GM19025 (cell line): ENCODE measurements at regions not wholly inside any gene's neighbourhood (a gene's known extent, or its start where the extent isn't known, plus 50 kb on each side); places are given as distances from the start of the nearest gene placed in this dataset.

Experiments used
- ATAC-seq: cut with Tn5 transposase; IDR thresholded peaks from one replicate; pipeline ENCODE4 v1.9.1; 2021; ENCODE audit warnings: mild to moderate bottlenecking, low read depth, moderate library complexity; ENCODE audit not compliant: unreplicated experiment

DNA sequence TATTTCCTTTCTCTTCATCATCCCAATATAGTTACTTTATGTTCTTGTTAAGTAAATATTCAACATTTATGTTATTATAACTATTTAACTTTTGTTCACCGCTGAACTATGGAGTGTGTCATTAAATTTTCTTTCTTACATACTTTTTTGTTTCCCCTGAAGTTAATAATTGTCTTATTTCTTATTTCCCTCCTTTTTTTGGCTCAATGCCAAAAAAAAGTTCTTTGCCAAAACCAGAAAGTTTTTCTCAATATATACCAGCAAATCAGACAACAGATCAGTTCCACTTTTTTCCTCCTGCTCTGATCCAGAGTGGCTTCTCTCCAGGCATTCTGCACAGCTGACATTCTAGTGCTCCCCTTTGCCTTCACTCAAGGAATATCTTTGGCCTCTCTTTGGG lies 187.0 kb upstream of the PPARGC1A start:
- ATAC-seq = no peak

DNA sequence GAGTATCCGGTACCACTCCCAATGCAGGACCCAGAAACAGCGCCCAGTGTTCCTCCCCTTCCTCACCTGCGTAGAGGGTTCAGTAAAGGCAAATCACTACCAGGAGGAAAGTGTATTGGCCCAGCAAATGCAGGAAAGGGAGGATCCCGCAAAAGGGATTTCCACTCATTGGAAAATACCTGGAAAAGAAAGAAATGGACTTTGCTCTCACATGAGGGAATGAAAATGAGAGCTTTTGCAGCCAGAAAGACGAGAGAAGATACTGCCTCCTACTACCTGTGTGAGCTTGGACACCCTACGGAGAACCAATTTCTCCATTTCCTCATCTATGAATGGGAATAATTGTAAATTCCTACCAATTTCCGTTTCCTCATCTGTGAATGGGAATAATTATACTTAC lies 184.1 kb upstream of the PPARGC1A start:
- no peak for ATAC-seq

DNA sequence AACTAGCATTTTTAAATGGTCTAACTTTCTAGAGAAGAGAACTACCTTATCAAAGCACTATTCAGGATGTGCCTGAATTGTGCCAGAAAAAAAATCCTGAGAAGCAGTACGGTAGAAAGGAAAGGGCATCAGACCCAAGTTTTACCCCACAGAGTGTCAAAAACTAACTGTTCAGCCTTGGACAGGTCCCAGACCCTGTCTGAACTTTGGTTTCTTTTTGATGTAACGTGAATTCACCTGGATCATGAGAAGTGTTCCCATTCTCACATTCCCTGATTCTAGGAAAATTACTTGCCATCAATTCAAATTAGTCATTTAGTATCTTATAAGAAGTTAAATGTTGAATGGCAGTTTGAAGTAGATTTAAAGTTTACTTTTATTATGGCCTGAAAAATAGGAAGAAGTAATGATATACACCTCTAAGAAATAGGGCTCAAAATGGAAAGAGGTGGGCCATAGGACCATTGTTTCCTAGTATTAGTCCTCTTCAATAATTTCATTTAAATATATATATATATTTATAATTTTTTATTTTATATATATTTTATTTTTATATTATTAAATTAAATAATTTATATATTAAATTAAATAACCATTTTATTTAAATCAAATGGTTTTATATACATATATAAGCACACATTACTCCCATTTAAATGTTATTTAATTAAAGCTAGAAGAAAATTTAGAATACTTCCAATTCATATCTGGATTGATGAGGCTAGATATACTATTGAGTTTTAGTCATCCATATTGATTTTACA lies 181.9 kb upstream of the PPARGC1A start:
- ATAC-seq = no peak

- no peak for ATAC-seq
These were observed 180.3 kb upstream of the PPARGC1A start for GRCh38 chr4:24070117-24070516.

- ATAC-seq = no peak
These were observed 177.7 kb upstream of the PPARGC1A start for GRCh38 chr4:24067367-24068193.

DNA sequence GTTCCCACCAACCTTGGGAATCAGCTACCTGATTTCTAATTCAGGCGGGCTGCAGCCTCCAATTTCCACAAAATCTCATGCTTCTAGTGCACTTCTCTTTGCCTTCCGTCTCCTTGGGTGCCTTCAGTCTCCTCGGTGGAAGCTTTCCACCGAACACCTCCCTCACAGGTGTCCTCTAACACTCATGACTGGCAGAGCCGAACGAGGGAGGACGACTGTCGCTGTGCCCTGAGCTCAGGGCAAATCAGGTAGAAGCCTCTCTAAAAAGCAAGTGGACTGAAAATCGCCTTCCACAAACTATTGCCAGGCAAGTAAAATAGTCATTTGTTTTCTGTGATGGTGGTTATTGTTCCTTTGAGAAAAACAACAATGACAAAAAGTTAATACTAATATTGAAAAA lies 176.1 kb upstream of the PPARGC1A start:
- no peak for ATAC-seq

DNA sequence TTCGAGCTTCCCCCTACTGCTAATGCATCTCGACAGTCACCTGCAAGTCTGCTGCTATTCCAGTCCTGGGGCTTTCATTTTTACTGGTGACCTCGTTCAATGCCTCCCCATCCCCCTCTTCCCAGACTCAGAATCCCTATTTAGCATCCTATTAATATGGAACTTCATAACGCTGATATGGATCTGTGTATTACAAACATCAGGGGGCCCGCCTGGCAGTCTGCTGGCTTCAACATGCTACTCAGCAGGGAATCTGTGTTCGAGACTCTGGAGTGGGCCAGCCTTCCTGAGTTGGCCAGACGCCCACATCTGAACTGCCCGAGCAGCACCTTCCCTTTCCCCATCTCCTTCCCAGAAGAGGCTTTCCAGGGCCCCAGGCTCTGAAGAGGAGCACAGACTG lies 173.9 kb upstream of the PPARGC1A start:
- ATAC-seq = no peak

DNA sequence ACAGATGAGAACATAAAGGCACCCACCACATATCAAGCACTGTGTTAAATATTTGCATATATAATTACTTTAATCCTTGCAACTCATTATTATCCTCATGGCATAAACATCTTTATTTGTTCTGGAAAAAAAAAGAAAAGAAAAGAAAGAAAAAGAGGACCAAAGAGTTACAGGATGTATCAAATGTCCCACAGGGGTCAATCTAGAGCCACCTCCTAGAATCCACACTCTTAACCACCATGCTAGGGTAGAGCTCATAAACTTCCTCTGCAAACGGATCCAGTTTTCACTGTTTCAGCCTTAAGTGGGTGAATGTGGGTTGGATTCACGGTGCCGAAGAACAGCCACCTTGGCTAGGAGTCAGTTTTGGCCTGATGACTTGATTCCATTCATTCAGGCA lies 171.1 kb upstream of the PPARGC1A start:
- no peak for ATAC-seq

DNA sequence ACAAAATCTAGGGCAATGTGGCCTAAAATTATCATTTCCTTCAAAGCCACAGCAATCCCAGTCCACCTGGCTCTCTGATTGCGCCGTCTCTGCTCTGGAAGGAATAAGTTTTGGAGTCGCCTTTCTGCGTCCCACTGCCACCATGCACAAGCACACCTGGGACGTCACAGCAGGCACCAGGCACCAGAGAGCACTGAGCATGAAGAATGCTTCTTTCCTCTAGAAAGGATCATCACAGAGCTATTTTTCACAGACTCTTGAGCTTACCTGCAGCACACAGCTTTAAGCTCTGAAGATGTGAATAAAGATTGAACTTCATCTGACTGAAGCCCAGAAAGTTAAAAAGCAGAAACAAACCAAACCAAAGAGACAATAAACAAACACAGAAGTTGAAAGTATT lies 170.0 kb upstream of the PPARGC1A start:
- ATAC-seq = no peak

GRCh38 chr4:24057915-24058559 lies 168.2 kb upstream of the PPARGC1A start:
- ATAC-seq = no peak

DNA sequence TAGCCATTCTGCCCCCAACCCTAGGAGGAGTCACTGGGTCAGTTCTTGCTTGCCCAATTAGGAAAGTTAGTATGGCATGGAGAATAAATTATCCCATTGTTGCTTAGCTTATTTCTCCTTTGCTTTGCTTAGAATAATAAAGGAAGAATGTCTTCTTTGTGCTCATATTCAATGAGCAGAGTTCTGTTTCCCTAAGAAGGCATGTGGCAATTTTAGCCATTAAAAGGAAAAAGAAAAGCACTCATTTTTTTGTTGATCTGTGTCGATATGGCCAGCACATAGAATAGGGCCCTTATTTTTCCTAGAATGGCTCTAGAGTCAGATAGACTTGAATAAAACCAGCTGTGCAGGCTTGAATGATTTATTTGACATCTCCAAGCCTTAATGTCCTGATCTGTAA lies 166.4 kb upstream of the PPARGC1A start:
- no peak for ATAC-seq

- no peak for ATAC-seq
These were observed 165.8 kb upstream of the PPARGC1A start for GRCh38 chr4:24055623-24056022.

DNA sequence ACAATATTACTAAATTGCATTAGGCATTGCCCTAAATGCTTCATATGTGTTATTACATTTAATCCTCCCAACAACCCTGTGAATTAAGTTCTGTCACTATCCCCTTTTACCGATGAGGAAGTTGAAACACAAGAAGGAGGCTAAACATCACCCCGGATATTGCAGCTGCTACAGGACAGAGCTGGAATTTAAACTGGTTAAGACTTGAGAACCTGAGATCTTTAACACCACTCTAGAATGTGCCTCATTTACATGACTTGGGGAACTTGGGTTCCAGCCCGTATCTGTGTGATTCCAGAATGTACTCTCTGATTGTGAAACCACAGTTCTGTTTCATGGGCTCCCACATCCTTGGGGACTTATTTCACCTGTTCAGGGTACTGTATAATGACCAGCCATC lies 165.1 kb upstream of the PPARGC1A start:
- no peak for ATAC-seq

GRCh38 chr4:24053934-24054333 lies 164.1 kb upstream of the PPARGC1A start:
- ATAC-seq = no peak

DNA sequence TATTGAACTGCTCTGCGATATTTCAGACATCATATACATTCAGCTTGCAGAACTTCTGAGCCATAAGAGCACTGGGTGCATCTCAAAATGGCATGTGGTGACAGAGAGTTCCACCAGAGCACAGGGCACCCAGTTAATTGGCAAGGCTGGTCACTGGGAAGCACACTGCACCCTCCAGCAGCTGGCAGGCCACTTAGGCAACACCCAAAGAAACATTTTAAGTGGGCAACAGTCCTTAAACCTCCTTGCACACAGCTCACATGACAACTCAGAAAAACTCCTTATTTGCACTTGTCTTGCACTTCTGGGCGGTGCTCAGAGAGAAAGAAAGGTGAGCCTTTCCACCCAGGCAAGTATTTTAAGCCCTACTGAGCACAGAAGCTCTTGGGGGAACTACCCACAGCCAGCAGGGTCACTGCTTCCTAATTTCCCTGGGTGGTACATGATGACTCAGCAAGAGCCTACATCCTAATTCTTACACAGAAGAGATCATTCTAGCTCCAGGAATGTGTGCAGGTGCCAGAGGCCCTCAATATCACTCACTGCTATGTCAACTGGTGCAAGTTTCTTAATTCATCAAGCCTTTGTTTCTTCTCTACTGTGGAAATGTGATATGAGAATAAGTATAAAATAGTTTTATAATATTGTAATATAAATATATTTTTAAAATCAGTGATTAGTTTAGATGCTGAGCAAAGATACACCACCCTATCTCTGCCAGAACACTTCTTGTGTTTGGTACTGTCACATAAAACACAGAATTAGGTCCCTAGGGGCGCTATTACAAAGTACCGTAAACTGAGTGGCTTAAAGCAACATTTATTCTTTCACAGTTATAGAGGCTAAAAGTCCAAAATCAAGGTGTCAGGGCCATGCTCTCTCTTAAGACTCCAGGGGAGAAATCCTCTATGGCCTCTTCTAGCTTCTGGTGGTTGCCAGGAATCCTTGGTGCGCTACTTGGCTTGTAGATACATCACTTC lies 155.1 kb upstream of the PPARGC1A start:
- no peak for ATAC-seq

- no peak for ATAC-seq
These were observed 152.2 kb upstream of the PPARGC1A start for GRCh38 chr4:24042094-24042493.

DNA sequence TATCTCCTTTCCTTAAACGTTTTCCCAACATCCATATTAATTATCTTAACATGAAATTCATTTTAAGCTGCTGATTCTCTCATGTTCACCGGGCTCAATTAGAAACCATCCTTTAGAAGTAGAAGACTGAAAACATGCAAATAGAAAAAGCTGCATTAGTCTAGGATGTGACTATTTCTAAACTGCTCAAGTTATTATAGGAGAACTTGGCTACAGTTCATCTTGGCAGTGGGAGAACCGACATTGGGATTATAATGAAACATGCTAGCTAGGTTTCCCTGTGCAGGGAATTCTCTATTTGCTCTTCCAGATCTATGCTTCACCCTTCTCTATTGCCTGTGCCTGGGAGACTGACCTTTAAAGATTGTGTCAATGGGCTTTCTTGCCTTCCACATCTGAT lies 151.0 kb upstream of the PPARGC1A start:
- ATAC-seq = no peak

DNA sequence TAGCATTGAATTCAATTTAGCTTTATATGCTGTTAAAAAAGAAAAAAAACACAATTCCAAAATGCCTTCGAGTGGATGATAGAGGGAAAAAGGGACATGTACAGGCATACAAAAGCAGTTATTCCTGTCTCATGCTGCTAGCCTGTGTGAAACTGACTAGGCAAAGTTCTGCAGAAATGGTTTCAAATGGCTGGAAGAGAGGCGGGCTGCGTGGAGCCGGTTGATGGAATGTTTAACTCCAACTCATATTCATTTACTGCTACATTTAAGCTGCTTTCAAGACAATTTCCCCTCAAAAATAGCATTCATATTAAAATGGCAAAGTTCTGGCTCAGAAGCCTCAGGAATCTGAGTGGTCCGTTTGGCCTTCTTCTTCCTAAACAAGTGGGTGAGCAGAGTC lies 143.8 kb upstream of the PPARGC1A start:
- no peak for ATAC-seq

GRCh38 chr4:24032371-24032989 lies 142.6 kb upstream of the PPARGC1A start:
- no peak for ATAC-seq

DNA sequence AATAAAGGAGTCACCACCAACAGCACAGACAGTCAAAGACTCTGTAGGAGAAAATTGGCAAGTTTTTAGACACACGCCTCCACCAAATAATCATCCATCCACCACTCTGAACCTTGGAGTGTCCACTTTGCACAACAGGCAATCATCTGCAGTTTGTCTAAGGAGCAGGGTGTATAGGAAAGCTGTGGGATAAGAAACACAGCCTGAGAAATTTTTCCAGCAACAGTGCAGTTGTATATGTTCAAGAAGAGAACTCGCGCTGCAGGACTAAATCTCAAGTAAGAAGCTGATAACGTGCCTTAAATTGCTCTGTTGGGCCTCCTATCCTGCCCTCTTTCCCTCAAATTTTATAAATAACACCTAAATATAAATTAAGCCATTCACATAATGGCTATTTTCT lies 136.7 kb upstream of the PPARGC1A start:
- ATAC-seq = no peak
